SK-N-SH (cell line): ENCODE measurements at regions not wholly inside any gene's neighbourhood (a gene's known extent, or its start where the extent isn't known, plus 50 kb on each side); places are given as distances from the start of the nearest gene placed in this dataset.

Experiments
- CTCF ChIA-PET: fragments of 300-600, 350-600 bp; formaldehyde crosslinking; extraction: SDS; loops from one replicate; lab custom pipeline; 2021; lab: Yijun Ruan, JAX
- POLR2A ChIA-PET: fragments of 350-600 bp; sonication (Branson Sonifier 250); formaldehyde crosslinking; extraction: SDS; loops from one replicate; lab custom pipeline; 2020; ENCODE audit warnings: antibody characterized with exemption, inconsistent platforms; lab: Yijun Ruan, JAX
- DNase-seq: peaks from one replicate; pipeline ENCODE4 v3.0.0; 2012
- H2AFZ ChIP-seq: fragments of 200-600 bp; sonication (generic); 2 replicates; pipeline ENCODE4 v1.8.1; 2016; ENCODE audit warnings: antibody characterized with exemption, mild to moderate bottlenecking, low read depth
- H3F3A ChIP-seq: fragments of 200-600 bp; sonication (generic); replicated peaks from 2 replicates; pipeline ENCODE3; 2016; ENCODE audit warnings: antibody characterized with exemption, mild to moderate bottlenecking; ENCODE audit not compliant: insufficient read depth
- H3K27ac ChIP-seq, 2 experiments: fragments of 200-500 bp in 1 of 2; fragments of 200-600 bp in 1 of 2; sonication (Bioruptor generic) in 1 of 2; sonication (generic), shearing (Covaris generic) in 1 of 2; 2 replicates each; pipeline versions ENCODE4 v1.5.1 to v1.6.1; 2014 to 2016; ENCODE audit warnings: low read depth in 2 of 2, inconsistent platforms in 1 of 2, low read length in 1 of 2, mild to moderate bottlenecking in 1 of 2, mixed read lengths in 1 of 2
- H3K27me3 ChIP-seq: fragments of 200-600 bp; sonication (generic), shearing (Covaris generic); 2 replicates; pipeline ENCODE4 v1.6.1; 2016; ENCODE audit warnings: mixed run types; ENCODE audit not compliant: insufficient read depth
- H3K36me3 ChIP-seq, 2 experiments: fragments of 200-500 bp in 1 of 2; fragments of 200-600 bp in 1 of 2; sonication (Bioruptor generic) in 1 of 2; sonication (generic) in 1 of 2; replicated peaks in 1 of 2; 2 replicates each; pipeline versions ENCODE3 to v1.5.1; 2014 to 2016; ENCODE audit warnings: low read length in 1 of 2, mild to moderate bottlenecking in 1 of 2; ENCODE audit not compliant: insufficient read depth in 2 of 2, control insufficient read depth in 1 of 2
- H3K4me1 ChIP-seq, 2 experiments: fragments of 200-500 bp in 1 of 2; fragments of 200-600 bp in 1 of 2; sonication (Bioruptor generic) in 1 of 2; sonication (generic), shearing (Covaris generic) in 1 of 2; 2 replicates each; pipeline versions ENCODE4 v1.5.1 to v1.6.1; 2014 to 2016; ENCODE audit warnings: low read depth in 1 of 2, low read length in 1 of 2, mixed run types in 1 of 2; ENCODE audit not compliant: insufficient read depth in 2 of 2, control insufficient read depth in 1 of 2
- H3K4me2 ChIP-seq: fragments of 200-600 bp; sonication (generic), shearing (Covaris generic); 2 replicates; pipeline ENCODE4 v1.6.1; 2017; ENCODE audit warnings: mixed run types
- H3K4me3 ChIP-seq, 2 experiments: fragments of 200-500 bp in 1 of 2; fragments of 200-600 bp in 1 of 2; sonication (Bioruptor generic) in 1 of 2; sonication (generic), shearing (Covaris generic) in 1 of 2; 2 replicates each; pipeline versions ENCODE4 v1.5.1 to v1.8.1; 2014 to 2016; ENCODE audit warnings: low read depth in 2 of 2, inconsistent platforms in 1 of 2, low read length in 1 of 2, mild to moderate bottlenecking in 1 of 2, mixed read lengths in 1 of 2, moderate library complexity in 1 of 2
- H3K79me2 ChIP-seq: fragments of 200-600 bp; sonication (generic); 2 replicates; pipeline ENCODE4 v1.8.1; 2017; ENCODE audit warnings: mild to moderate bottlenecking; ENCODE audit not compliant: insufficient read depth
- H3K9ac ChIP-seq: fragments of 200-600 bp; sonication (generic); 2 replicates; pipeline ENCODE4 v1.6.1; 2017; ENCODE audit warnings: mixed run types
- H3K9me2 ChIP-seq: fragments of 200-600 bp; sonication (generic); 2 replicates; pipeline ENCODE4 v1.6.1; 2017; ENCODE audit warnings: mixed run types
- H3K9me3 ChIP-seq: fragments of 200-600 bp; sonication (generic); 2 replicates; pipeline ENCODE4 v1.6.1; 2017; ENCODE audit warnings: mixed run types, mild to moderate bottlenecking, moderate library complexity
- H4K20me1 ChIP-seq: fragments of 200-600 bp; sonication (generic); 2 replicates; pipeline ENCODE4 v1.6.1; 2017; ENCODE audit warnings: mild to moderate bottlenecking, mixed run types; ENCODE audit not compliant: insufficient read depth
- EZH2phosphoT487 ChIP-seq: fragments of 200-600 bp; sonication (generic); IDR thresholded peaks from 2 replicates; pipeline ENCODE4 v1.6.1; 2017; ENCODE audit warnings: low read depth, mixed run types, mild to moderate bottlenecking, antibody characterized with exemption, moderate library complexity, borderline replicate concordance
- FOSL2 ChIP-seq: IDR thresholded peaks from 2 replicates; pipeline ENCODE4 v1.4.0; 2012; ENCODE audit warnings: low read depth, mild to moderate bottlenecking, moderate library complexity, borderline replicate concordance
- FOXJ3 ChIP-seq: sonication (generic); formaldehyde crosslinking; IDR thresholded peaks from 2 replicates; pipeline ENCODE4 v1.5.1; 2020; ENCODE audit warnings: mild to moderate bottlenecking, missing genetic modification reagents
- JUND ChIP-seq: IDR thresholded peaks from 2 replicates; pipeline ENCODE4 v1.4.0; 2012
- POLR2AphosphoS5 ChIP-seq: IDR thresholded peaks from 2 replicates; pipeline ENCODE4 v1.6.1; 2012; ENCODE audit warnings: low read depth, low read length
- RAD21 ChIP-seq: IDR thresholded peaks from 2 replicates; pipeline ENCODE4 v1.6.1; 2012; ENCODE audit warnings: mild to moderate bottlenecking, low read length
- SIN3A ChIP-seq: IDR thresholded peaks from 2 replicates; pipeline ENCODE4 v1.6.1; 2012; ENCODE audit warnings: low read depth, mild to moderate bottlenecking, low read length, moderate library complexity, borderline replicate concordance
- SMC3 ChIP-seq: IDR thresholded peaks from 2 replicates; pipeline ENCODE4 v1.6.1; 2012; ENCODE audit warnings: low read depth, low read length, improper control_type of control experiment
- WGBS: methylation state at CpG from one replicate; pipeline ENCODE4 v1.1.6; 2017; ENCODE audit warnings: low lambda C conversion rate; 5-methylcytosine and 5-hydroxymethylcytosine counted together
- TF ChIP-seq, protein P1 (sequence below): IDR thresholded peaks from 2 replicates; pipeline ENCODE4 v1.6.1; 2012; ENCODE audit warnings: mild to moderate bottlenecking, low read depth, low read length, moderate library complexity
- TF ChIP-seq, protein P2 (sequence below): IDR thresholded peaks from 2 replicates; pipeline ENCODE4 v1.4.0; 2012; ENCODE audit warnings: low read depth, borderline replicate concordance
- TF ChIP-seq, protein P3 (sequence below): IDR thresholded peaks from 2 replicates; pipeline ENCODE4 v1.4.0; 2012; ENCODE audit warnings: low read depth, borderline replicate concordance

DNA sequence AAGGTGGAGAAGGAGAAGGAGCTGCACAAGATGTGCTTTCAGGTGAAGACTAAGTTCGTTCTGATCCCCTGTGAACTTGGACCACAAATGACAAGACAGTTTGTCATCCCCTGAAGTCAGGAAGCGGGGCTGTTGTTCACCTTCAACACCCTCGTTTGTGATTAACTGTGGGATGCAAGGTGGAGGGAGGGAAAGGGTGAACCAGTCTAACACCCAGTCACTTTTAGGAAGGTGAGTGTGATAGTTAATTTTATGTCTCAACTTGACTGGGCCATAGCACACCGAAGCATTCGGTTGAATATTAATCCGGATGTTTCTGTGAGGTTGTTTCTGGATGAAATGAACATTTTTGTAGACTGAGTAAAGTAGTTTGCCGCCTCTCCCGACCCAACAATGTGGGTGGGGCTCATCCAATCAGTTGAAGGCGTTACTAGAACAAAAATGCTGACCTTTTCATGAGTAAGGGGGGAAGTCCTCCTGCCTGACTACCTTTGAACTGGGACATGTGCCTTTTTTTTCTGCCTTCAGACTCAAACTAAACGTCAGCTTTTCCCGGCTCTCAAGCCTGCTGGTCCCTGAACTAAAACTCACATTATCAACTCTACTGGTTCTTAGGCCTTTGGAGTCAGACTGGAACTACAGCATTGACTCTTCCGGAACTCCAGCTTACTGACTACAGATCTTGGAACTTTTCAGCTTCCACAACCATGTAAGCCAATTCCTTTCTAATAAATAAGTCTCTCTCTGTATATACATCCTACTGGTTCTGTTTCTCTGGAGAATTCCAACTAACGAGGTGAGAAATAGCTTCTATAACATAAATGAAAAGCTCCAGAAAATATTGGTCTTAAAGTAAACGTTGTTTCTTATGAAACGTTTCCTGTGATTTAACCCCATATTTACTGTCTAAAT lies 264.0 kb upstream of the SLITRK3 start (continued):
- TF ChIP-seq, protein P1, sequence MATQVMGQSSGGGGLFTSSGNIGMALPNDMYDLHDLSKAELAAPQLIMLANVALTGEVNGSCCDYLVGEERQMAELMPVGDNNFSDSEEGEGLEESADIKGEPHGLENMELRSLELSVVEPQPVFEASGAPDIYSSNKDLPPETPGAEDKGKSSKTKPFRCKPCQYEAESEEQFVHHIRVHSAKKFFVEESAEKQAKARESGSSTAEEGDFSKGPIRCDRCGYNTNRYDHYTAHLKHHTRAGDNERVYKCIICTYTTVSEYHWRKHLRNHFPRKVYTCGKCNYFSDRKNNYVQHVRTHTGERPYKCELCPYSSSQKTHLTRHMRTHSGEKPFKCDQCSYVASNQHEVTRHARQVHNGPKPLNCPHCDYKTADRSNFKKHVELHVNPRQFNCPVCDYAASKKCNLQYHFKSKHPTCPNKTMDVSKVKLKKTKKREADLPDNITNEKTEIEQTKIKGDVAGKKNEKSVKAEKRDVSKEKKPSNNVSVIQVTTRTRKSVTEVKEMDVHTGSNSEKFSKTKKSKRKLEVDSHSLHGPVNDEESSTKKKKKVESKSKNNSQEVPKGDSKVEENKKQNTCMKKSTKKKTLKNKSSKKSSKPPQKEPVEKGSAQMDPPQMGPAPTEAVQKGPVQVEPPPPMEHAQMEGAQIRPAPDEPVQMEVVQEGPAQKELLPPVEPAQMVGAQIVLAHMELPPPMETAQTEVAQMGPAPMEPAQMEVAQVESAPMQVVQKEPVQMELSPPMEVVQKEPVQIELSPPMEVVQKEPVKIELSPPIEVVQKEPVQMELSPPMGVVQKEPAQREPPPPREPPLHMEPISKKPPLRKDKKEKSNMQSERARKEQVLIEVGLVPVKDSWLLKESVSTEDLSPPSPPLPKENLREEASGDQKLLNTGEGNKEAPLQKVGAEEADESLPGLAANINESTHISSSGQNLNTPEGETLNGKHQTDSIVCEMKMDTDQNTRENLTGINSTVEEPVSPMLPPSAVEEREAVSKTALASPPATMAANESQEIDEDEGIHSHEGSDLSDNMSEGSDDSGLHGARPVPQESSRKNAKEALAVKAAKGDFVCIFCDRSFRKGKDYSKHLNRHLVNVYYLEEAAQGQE: no peak
- TF ChIP-seq SMC3: no peak
- TF ChIP-seq FOXJ3 (CRISPR knock-in tag): no peak
- no peak for TF ChIP-seq SIN3A
- TF ChIP-seq JUND: no peak

DNA sequence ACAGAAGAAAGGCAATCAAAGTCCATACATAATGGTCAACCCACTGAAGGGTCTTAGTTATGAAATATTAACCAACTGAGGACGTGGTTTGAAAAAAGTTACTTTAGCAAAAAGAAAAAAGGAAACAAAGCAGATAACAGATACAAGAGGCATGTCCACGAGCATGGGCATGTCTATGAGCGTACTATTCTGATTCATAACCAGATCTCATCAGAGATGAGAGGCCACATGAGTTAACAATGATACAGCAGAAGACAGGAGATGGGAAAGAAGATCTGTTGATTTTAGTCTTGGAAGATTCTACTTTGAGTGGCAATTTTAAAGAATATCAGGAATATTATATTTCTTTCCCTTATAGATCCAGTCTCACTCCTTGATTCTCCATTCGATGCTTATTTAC lies 262.9 kb upstream of the SLITRK3 start:
- ChIA-PET POLR2A (no interaction called here), CTCF (no interaction called here)
- no peak for TF ChIP-seq FOSL2
- TF ChIP-seq RAD21: no peak
- no peak for TF ChIP-seq EZH2phosphoT487
- TF ChIP-seq, protein P2, sequence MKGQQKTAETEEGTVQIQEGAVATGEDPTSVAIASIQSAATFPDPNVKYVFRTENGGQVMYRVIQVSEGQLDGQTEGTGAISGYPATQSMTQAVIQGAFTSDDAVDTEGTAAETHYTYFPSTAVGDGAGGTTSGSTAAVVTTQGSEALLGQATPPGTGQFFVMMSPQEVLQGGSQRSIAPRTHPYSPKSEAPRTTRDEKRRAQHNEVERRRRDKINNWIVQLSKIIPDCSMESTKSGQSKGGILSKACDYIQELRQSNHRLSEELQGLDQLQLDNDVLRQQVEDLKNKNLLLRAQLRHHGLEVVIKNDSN: no peak
- no peak for TF ChIP-seq POLR2AphosphoS5
- TF ChIP-seq, protein P1: no peak
- TF ChIP-seq, protein P3, sequence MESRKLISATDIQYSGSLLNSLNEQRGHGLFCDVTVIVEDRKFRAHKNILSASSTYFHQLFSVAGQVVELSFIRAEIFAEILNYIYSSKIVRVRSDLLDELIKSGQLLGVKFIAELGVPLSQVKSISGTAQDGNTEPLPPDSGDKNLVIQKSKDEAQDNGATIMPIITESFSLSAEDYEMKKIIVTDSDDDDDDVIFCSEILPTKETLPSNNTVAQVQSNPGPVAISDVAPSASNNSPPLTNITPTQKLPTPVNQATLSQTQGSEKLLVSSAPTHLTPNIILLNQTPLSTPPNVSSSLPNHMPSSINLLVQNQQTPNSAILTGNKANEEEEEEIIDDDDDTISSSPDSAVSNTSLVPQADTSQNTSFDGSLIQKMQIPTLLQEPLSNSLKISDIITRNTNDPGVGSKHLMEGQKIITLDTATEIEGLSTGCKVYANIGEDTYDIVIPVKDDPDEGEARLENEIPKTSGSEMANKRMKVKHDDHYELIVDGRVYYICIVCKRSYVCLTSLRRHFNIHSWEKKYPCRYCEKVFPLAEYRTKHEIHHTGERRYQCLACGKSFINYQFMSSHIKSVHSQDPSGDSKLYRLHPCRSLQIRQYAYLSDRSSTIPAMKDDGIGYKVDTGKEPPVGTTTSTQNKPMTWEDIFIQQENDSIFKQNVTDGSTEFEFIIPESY: no peak
- TF ChIP-seq FOXJ3 (CRISPR knock-in tag): no peak
- TF ChIP-seq JUND: no peak
- H3K9ac ChIP-seq: no peak overlapping the region
- no peaks in the 10 kb centered on the region for H3K79me2 ChIP-seq
- no peak overlapping the region for H3K4me2 ChIP-seq
- no peak overlapping the region for H3K4me3 ChIP-seq
- H4K20me1 ChIP-seq: no peaks in the 10 kb centered on the region
- H3F3A ChIP-seq: no peaks in the 10 kb centered on the region
- H3K27ac ChIP-seq: no peak overlapping the region
- no peaks in the 10 kb centered on the region for H3K9me3 ChIP-seq
- no peaks in the 10 kb centered on the region for H3K27me3 ChIP-seq
- no peak for DNase-seq
- no peaks in the 10 kb centered on the region for H3K4me1 ChIP-seq
- 2% methylated on average over 4 of the region's 4 CpGs for WGBS
- H3K9me2 ChIP-seq: no peaks in the 10 kb centered on the region
- H2AFZ ChIP-seq: no peak overlapping the region
- H3K36me3 ChIP-seq: no peaks in the 10 kb centered on the region
